GM21529 (cell line): ENCODE measurements at regions not wholly inside any gene's neighbourhood (a gene's known extent, or its start where the extent isn't known, plus 50 kb on each side); places are given as distances from the start of the nearest gene placed in this dataset.
A peak's percentile ranks its signal among the peaks of the same experiment; 100 is the strongest.

ENCODE experiments used
- ATAC-seq: cut with Tn5 transposase; IDR thresholded peaks from one replicate; pipeline ENCODE4 v1.9.1; 2021; ENCODE audit not compliant: unreplicated experiment

DNA sequence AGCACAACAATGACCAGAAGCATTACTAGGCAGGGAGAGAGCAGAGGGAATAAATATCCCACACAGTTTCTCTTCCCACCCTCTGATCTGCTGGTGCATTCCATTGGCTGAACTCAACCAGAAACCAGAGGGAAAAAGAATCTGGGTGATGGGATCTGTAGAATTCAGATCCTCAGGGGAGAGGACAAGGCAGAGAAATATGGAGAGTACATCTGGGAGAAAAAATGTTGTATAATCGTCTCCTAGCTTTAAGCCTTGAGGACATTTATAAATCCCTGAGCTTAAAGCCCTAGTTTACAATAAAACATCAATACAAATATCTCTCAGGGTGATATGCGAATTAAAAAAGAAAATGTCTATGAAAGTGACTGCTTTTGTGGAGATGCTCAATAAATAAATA lies 368.1 kb upstream of the MAD2L1 start:
- ATAC-seq, result no peak

DNA sequence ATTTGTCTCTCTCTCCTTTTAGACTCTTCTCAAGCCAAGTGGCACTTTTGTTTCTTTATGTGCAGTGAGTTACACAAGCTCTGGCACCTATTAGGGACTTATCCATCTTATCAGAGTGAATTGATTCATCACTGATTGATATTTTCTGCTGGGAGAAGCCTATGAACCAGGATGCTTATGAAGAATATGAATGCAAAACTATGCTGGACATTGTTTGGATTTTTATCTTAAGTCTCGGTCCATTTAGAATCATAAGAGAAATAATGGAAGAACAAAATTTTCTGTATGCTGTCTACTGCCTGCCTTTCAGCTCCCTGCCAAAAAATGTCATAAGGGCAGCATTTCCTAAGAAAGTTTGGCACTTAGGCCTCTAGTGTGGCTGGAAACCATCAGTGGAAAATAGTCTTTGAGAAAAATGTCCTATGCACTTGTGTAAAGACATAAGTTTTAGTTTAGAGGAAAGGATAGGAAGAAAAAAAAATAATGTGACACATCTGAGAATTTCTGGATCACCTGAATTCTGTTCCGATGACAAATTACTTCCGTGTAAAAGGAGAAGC lies 365.7 kb upstream of the MAD2L1 start:
- no peak for ATAC-seq

DNA sequence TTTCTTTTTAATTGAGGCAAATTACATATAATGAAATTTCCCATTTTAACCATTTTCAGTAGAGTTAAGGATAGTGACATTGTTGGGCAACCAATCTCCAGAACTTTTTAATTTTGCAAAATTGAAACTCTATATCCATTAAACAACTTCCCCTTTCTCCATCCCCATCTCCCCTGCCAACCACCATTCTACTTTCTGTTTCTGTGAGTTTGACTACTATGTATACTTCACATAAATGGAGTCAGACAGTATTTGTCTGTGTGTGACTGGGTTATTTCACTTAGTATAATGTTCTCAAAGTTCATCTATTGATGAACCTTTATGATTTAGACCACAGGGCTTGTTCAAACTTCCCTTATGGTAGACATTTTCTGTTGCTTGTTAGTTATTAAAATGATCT lies 364.5 kb upstream of the MAD2L1 start:
- ATAC-seq, result no peak

DNA sequence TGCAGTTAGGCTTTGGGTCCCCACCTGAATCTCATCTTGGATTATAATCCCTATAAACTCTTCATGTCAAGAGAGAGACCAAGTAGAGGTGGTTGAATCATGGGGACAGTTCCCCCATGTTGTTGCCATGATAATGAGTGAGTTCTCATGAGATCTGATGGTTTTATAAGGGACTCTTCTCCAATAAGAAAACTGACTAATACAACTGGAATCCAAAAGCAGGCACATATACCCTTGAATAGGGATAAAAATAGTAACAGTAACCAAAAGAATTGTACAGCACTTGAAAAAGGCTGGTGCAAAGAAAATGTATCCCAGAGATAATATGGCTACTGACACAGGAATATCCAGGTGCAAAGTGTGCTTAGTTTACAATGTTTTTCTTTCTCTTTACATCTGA lies 351.5 kb upstream of the MAD2L1 start:
- no peak for ATAC-seq

- ATAC-seq, result no peak
Observed at GRCh38 chr4:120415896-120416295, 349.2 kb upstream of the MAD2L1 start.

- ATAC-seq, result no peak
Observed at GRCh38 chr4:120406960-120407359, 340.3 kb upstream of the MAD2L1 start.

GRCh38 chr4:120403296-120403695 lies 336.6 kb upstream of the MAD2L1 start:
- ATAC-seq, result no peak

- no peak for ATAC-seq
Observed at GRCh38 chr4:120400441-120400840, 333.8 kb upstream of the MAD2L1 start.

DNA sequence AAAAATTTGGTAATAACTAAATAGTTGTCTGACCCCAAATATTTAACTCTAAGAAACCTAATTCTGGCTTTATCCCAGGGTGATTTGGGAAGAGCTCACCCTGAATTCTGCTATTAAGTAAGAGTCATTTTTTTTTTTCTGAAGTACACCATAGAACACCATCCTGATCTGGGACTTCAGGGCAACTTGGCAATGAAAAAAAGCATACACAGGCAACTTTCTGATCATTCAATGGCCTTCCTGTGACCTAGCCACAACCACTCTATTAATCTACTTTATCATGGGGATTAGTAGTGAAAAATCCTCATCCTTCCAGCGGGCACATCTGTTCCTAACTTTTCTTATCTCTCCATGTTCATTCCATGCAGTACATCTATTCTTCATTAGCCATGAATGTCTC lies 333.2 kb upstream of the MAD2L1 start:
- ATAC-seq, result no peak

GRCh38 chr4:120395746-120396145 lies 329.1 kb upstream of the MAD2L1 start:
- no peak for ATAC-seq

DNA sequence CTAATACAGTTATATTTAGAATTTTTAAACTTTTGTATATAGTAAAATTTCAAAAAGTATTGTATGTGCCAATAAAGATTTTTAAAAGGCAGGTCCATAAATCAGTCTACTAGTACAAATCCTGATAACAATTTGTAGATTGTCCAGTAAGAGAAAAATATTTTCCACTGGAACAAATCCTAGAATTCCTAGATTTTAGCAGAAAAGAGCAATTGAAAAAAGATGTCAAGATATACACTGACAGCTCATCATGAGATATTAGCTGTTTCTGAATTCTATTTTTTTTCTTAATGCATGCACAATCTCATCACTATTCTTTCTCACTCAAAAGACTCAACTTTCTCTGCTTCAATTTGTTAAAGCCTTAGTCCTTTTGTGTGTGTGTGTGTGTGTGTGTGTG lies 289.2 kb upstream of the MAD2L1 start:
- ATAC-seq, result no peak

GRCh38 chr4:120354381-120354780 lies 287.7 kb upstream of the MAD2L1 start:
- ATAC-seq, result no peak

- ATAC-seq, result no peak
Observed at GRCh38 chr4:120353235-120353634, 286.6 kb upstream of the MAD2L1 start.

DNA sequence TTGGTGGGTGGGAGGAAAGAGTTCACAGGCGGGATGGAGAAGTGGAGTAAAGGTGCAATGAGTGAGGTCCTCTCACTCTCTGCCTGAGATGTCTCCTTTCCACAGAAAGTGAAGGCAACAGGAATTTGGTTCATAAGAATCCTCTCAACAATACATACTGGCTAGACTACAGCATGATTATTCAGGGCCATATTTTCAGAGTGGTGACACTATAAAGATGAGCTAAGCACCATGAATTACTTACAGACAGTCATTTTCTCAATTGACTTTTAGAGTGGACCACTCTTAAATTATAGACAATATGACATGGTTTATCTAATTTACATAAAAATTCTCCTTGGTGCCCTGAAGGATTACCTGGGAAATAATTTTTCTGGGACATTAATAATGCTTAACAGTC lies 286.1 kb upstream of the MAD2L1 start:
- ATAC-seq, result no peak

GRCh38 chr4:120348948-120349347 lies 282.3 kb upstream of the MAD2L1 start:
- no peak for ATAC-seq

DNA sequence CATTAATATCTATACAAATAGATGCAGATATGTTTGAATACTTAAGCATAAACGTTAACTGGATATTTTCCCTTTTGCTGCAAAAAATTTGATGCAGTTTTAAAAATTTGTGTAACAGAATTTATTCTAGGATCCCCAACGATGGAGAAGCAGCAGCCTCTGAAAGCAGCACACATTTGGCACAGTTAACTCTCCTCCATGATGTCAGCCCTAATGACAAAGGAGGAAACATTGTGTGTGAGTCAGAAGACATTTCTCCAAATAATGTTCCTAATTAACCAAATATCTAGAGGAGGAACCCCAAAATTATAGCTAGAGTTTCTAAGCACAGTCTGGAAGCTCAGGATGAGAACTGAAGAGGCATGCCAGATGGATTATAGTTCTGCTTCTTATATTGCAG lies 281.9 kb upstream of the MAD2L1 start:
- ATAC-seq, result no peak

DNA sequence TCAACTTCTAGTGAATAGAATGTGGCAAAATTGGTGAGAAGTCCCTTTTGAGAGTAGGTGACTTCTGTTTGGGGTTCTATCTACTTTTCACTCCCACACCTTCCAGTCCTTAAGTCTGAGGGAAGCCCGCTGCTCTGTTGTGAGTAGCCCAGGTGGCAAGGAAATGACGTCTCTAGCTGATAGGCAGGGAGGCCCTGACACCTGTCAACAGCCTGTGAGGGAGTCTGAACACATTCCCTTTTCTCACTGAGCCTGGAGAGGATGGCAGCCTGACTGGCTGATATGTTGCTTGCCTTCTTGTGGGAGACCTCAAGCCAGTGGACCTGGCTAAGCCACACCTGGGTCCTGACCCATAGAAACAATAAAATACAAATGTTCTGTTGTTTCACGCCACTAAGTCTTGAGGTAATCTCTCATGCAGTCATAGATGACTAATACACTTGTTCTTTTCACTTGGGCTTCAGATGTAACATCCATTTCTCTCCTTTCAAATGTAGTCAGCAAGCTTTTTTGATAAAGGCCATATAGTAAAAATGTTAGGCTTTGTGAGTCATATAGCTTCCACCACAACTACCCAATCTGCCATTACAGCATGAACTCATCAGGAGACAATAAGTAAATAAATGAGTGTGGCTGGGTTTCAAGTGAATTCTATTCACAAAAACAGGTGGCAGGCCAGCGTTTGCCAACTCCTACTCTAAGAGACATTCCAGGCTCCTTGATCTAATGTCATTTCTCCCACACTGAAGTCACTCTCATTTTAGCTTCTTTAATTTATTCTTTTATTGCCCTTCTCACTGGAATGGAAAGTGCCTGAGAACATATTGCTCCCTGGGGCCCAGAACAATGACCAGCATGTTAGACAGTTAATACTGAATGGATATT lies 265.1 kb upstream of the MAD2L1 start:
- ATAC-seq, result peak; percentile 49

DNA sequence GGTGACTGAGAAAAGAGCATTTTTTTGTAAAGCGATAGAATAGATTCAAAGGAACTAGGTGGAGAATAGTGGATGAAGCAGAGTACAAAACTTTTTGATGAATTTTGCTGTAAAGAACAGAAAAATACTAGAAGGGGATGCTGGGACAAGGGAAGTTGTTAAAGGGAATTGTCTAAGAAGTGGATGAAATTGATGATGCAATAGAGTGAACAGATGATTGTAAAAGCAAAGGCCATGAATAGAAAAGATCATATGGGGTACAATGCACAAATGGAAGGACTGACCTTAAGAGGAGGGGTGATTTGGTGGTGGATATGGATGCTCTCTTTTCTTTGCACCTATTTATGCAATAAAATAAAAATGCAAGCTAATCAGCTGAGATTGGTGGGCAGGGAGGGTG lies 262.7 kb upstream of the MAD2L1 start:
- ATAC-seq, result no peak

- ATAC-seq, result no peak
Observed at GRCh38 chr4:120327276-120327675, 260.6 kb upstream of the MAD2L1 start.

- ATAC-seq, result no peak
Observed at GRCh38 chr4:120319046-120319767, 252.6 kb upstream of the MAD2L1 start.

DNA sequence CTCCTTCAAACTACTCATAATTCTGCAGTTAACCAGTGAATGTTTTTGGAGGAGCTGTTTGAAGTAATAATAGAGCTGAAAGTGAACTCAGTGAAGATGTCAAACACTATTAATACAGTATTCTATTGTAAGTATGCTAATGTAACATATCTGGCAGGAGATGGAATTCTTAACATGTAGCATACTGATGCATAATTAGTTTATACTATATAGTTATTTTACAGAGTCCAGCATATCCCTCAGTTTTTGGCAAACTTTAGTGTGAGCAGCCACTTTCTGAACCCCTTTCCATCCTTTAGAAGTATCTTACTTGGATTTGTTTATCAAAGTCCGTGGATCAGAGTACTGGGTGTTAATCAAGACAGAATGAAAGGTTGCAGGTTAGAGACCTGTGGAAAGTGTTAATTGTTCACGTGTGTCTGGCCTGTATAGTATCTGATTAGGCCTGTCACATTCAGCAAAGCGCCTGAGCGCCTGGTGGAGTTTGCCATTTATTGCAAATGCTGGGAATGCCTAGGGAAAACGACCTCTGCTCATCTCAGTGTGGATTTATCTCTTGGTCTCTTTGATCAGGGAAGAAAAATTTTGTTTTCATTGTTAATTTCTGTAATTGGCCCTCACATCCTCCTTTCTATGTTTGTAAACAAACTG lies 251.7 kb upstream of the MAD2L1 start:
- no peak for ATAC-seq

DNA sequence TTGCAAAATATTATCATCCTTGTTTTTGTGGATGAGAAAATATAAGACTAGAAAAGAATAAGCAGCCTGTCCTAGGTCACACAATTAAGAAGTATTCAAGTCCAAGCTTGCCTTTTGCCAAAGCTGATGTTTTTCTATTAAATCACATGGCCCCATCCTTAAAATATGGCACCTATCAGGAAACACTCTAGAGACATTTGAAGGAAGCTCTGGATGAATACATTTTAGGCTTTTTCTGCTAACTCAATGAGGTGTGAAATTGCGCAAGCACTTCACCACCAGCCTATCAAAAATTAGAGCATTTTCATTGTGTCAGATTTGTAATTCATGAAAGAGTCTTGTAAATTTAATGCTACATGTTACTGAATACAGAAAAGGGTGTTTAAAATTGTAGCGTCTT lies 251.1 kb upstream of the MAD2L1 start:
- ATAC-seq, result no peak
